Fibroblast of skin of abdomen (primary cell): ENCODE measurements at regions not wholly inside any gene's neighbourhood (a gene's known extent, or its start where the extent isn't known, plus 50 kb on each side); places are given as distances from the start of the nearest gene placed in this dataset.
A peak's percentile ranks its signal among the peaks of the same experiment; 100 is the strongest.
"Not testable (repeated sequence)": the region's sequence is repeated elsewhere in the genome, so short reads cannot be mapped to it uniquely, and the experiment has no call there.

Experiments
- DNase-seq: peaks from one replicate; pipeline ENCODE4 v3.0.0-alpha.2; 2013

- DNase-seq = no peak
These were observed 279.0 kb upstream of the FIGN start for GRCh38 chr2:164014791-164015190.

DNA sequence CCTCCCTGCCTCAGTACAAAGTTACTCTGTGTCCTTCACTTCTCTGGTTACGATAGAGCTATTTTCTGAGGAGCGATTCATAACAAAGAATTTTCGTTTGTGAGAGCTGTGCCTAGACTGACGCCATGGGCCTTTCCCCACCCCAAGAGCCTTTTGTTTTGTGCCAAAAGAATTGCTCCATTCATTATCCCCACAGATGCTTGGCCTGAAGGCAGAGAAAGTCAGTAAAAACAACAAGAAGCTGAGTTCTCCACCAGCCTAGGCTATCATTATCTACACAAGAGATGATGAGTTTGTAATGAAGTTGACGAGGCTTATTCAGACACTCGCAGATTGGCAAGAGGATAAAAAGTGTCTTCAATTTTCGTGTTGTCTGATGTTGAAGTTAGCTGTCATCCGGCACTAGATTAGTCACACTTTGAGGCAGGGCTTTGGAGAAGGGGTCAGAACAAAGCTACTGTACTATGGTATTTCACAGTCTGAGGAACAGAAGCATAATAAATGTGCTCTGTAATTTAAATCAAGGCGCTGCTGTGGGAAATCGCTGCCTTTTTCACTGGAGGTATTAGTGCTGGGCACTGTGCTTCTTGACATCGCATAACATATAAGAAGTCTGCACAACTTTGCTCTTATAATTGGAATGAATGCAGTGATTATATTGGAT, 278.4 kb upstream of the FIGN start:
- DNase-seq = peak; percentile 23

GRCh38 chr2:164012581-164012980, 276.8 kb upstream of the FIGN start:
- no peak for DNase-seq

GRCh38 chr2:164009756-164010337, 274.0 kb upstream of the FIGN start:
- peak; percentile 4 for DNase-seq

- no peak for DNase-seq
These were observed 272.9 kb upstream of the FIGN start for GRCh38 chr2:164008752-164009151.

DNA sequence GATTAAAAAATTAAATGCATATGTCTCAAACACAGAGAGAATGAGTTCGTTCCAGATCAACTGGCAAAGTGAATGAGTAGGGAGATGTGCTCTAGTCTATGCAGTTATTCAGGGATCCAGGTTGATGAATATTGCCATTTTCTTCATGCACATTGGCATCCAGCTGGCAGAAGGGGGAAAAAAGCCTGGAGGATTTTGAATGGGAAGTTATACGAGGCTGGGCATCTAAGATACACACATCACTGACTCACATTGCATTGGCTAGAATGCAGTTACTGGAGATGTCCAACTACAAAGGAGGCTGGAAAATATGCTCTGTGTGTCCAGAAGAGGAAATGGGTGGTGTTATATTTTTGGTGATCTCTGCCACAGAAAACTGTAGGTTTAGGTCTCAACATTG, 270.9 kb upstream of the FIGN start:
- DNase-seq = no peak

DNA sequence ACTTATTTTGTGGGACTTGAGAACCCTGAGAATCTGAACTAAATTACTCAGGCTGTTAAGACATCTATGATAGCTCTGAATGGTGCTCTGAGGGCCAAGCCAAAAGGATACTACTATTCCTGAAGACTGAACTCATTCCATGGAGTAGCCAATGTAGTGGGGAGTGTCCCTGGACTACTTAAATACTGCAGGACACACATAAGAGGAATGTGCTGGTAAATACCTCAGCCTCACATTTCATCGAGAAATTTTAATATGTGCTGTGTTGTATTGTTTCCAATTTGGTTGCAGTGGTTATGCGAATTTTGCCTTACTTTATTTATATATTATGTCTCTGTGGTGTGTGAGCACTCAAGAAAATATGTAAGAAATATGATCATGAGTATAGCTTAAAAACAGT, 264.4 kb upstream of the FIGN start:
- peak; percentile 73 for DNase-seq

DNA sequence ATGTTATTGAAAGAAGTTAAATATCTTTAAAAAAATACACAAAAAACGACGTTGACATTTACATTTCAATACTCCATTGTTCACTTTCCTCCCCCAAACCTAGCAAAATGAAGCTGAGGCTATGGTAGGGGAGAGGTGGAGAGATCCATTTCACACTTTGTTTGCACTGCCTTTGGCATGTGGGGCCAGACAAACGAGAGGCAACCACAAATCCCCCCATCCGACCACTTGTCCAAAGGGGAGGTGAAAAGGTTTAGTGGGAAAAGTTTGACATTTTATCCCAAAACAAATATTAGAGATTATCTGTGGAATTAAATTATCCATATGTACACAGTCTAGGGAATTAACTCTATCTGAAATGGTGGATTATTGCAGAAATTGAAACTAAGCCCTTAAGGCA, 261.7 kb upstream of the FIGN start:
- DNase-seq = no peak

DNA sequence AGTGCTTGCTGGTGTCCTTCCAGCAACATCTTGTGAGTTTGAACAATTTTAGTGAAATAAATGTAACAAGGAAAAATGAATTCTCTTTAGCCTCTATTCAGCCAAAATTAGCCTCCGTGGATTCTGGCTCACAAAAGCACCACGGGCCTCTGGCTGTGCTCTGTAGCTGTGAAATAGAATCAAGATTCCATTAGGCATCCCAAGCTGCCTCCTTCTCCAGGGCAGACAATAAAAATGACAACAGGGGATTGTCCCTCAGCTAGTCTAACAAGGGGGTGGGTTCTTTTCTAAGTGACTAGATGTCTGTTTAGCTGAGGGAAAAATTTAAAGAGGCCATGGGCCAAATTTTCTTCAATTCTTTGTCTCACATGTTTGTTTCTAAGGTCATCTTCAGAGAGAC, 254.7 kb upstream of the FIGN start:
- DNase-seq = no peak

GRCh38 chr2:163990101-163990500, 254.3 kb upstream of the FIGN start:
- DNase-seq = no peak

DNA sequence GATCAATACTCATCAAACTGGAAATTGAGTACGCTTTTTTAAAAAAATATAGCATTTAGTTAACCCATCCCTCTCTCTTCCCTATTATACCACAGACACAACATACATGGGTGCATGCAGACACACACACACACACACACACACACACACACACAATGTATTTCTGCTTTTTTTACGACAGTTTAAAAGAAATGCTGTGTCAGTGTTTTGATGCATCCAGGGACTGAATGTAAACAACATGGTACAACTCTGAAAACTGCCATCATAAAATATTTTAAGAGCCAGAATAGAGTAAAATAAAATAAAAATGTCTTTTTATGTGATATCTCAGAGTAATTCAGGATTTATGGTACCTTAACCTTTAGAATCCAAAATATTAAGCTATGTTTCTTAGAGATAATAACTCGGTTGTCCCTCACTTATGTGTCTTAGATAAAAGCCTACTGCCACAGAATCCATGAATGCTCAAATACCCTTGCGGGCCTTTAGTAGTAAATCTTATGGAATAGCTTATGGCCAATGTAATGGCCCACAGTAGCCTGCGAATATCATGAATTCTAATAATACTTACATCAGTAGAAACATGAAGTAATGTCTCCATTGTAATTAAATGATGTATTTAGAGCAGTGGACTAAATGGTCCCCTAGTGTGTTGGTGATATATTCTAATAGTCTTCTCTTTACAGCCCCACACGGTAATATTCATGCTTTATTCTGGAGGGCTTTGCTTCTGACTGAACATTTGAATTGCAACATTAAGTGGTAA, 251.6 kb upstream of the FIGN start:
- no peak for DNase-seq

- DNase-seq = no peak
These were observed 249.2 kb upstream of the FIGN start for GRCh38 chr2:163984986-163985385.

GRCh38 chr2:163983911-163984310, 248.1 kb upstream of the FIGN start:
- no peak for DNase-seq

DNA sequence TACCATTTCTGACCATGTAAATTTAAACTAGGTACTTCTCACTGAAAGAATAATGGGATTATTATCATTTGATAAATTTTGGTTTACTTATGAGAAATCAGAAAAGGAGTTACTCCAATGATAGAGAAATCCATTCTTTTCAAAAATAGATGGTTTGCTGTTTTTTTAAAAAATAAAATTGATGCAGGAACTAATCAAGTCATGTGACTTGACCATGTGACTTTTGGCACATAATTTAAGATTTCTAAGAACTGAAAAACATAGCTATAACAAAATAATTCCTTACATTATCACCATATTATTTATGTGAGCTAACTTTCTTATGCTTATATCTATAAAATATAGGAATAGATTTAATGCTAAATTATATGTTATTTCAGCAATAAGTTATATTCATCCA, 247.1 kb upstream of the FIGN start:
- DNase-seq = no peak

- no peak for DNase-seq
These were observed 239.0 kb upstream of the FIGN start for GRCh38 chr2:163974766-163975165.

DNA sequence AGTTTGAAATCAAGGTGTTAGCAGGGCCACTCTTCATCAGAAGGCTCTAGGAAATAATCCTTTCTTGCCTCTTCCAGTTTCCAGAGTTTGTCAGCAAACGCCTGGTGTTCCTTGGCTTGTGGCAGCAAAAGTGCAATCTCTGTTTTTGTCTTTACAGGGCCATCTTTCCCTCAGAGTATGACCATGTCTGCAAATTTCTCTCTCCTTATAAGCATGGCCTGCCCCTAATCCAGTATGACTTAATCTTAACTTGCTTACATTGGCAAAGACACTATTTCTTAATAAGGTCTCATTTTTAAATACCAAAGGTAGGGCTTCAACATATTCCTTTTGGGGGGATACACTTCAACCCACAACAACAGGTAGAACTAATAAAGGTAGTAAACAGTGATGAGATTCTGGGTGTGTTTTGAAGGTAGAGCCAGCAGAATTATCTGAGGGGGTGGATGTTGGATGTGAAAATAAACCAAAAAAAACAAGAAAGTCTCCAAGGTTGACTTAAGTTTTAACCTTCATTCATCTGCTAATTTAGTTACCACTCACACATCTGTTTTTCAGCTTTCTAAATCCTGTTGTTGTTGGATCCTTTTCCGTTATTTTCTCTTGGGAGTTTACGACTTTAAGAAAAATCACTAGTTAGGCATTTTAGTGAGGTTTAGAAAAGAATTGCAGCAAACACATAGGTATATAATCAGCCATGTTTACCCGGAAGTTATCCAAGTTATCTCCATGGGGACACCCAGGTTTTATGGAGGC, 234.4 kb upstream of the FIGN start:
- DNase-seq = no peak

GRCh38 chr2:163964278-163964677, 228.5 kb upstream of the FIGN start:
- DNase-seq = not testable (repeated sequence)

GRCh38 chr2:163953390-163953907, 217.6 kb upstream of the FIGN start:
- DNase-seq = no peak

- DNase-seq = no peak
These were observed 215.5 kb upstream of the FIGN start for GRCh38 chr2:163951312-163951711.

- no peak for DNase-seq
These were observed 213.9 kb upstream of the FIGN start for GRCh38 chr2:163949693-163950092.

DNA sequence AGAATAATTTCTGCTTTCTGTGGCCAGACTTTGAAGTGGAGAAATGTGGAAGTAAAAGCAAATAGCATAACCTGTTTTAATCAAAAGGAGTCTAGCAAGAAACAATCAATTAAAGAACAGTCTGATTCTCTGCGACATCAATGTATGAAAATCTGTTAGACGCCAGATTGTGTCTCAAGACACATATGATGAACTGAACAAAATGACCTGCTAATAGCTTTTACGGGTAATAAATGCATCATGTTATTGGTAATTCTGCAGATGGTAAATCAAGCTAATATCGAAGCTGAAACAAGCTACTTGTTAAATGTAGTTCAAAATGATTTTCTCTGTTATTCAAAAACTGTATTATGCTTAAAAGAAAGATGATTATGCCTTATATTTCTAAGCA, 208.5 kb upstream of the FIGN start:
- DNase-seq = no peak

GRCh38 chr2:163943403-163944346, 207.9 kb upstream of the FIGN start:
- DNase-seq = no peak
